Endothelial cell (in vitro differentiated cells): ENCODE measurements at regions not wholly inside any gene's neighbourhood (a gene's known extent, or its start where the extent isn't known, plus 50 kb on each side); places are given as distances from the start of the nearest gene placed in this dataset.

Experiments used
- DNase-seq: peaks from one replicate; pipeline ENCODE4 v3.0.0; 2021; ENCODE audit warnings: low spot score
- H3K27ac Mint-ChIP-seq: one replicate; pipeline ENCODE4 v1.8.0; 2021; ENCODE audit warnings: mixed read lengths, inconsistent platforms; ENCODE audit not compliant: unreplicated experiment
- H3K27me3 Mint-ChIP-seq: one replicate; pipeline ENCODE4 v1.8.0; 2021; ENCODE audit warnings: mild to moderate bottlenecking, moderate library complexity, mixed read lengths, inconsistent platforms; ENCODE audit not compliant: unreplicated experiment
- H3K36me3 Mint-ChIP-seq: one replicate; pipeline ENCODE4 v1.8.0; 2021; ENCODE audit warnings: mild to moderate bottlenecking, low read depth, mixed read lengths, inconsistent platforms; ENCODE audit not compliant: unreplicated experiment
- H3K4me1 Mint-ChIP-seq: one replicate; pipeline ENCODE4 v1.8.0; 2021; ENCODE audit warnings: mild to moderate bottlenecking, mixed read lengths, inconsistent platforms; ENCODE audit not compliant: unreplicated experiment
- H3K4me3 Mint-ChIP-seq: one replicate; pipeline ENCODE4 v1.8.0; 2021; ENCODE audit warnings: mild to moderate bottlenecking, mixed read lengths, inconsistent platforms; ENCODE audit not compliant: unreplicated experiment
- H3K9me3 Mint-ChIP-seq: one replicate; pipeline ENCODE4 v1.8.0; 2021; ENCODE audit warnings: mixed read lengths, inconsistent platforms; ENCODE audit not compliant: unreplicated experiment
- TF ChIP-seq, protein P1 (sequence below): fragments of 200-600 bp; sonication (generic); IDR thresholded peaks from one replicate; pipeline ENCODE4 v1.5.0; 2021; ENCODE audit warnings: antibody characterized with exemption; ENCODE audit not compliant: unreplicated experiment

GRCh38 chr2:21981127-21981526 lies 857.4 kb downstream of the TDRD15 start:
- H3K9me3 Mint-ChIP-seq, result no peaks in the 10 kb centered on the region
- H3K36me3 Mint-ChIP-seq, result peaks cover 4% of the 10 kb centered on the region
- no peaks in the 10 kb centered on the region for H3K4me1 Mint-ChIP-seq
- TF ChIP-seq, protein P1, sequence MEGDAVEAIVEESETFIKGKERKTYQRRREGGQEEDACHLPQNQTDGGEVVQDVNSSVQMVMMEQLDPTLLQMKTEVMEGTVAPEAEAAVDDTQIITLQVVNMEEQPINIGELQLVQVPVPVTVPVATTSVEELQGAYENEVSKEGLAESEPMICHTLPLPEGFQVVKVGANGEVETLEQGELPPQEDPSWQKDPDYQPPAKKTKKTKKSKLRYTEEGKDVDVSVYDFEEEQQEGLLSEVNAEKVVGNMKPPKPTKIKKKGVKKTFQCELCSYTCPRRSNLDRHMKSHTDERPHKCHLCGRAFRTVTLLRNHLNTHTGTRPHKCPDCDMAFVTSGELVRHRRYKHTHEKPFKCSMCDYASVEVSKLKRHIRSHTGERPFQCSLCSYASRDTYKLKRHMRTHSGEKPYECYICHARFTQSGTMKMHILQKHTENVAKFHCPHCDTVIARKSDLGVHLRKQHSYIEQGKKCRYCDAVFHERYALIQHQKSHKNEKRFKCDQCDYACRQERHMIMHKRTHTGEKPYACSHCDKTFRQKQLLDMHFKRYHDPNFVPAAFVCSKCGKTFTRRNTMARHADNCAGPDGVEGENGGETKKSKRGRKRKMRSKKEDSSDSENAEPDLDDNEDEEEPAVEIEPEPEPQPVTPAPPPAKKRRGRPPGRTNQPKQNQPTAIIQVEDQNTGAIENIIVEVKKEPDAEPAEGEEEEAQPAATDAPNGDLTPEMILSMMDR, result no peak
- no peak overlapping the region for H3K27ac Mint-ChIP-seq
- H3K27me3 Mint-ChIP-seq, result no peaks in the 10 kb centered on the region
- no peak overlapping the region for H3K4me3 Mint-ChIP-seq
- no peak for DNase-seq

GRCh38 chr2:21993002-21993401 lies 869.2 kb downstream of the TDRD15 start:
- peaks cover 4% of the 10 kb centered on the region for H3K9me3 Mint-ChIP-seq
- H3K4me1 Mint-ChIP-seq, result no peaks in the 10 kb centered on the region
- peaks cover 3% of the 10 kb centered on the region for H3K27me3 Mint-ChIP-seq
- no peak overlapping the region for H3K27ac Mint-ChIP-seq
- H3K36me3 Mint-ChIP-seq, result peaks cover 4% of the 10 kb centered on the region
- no peak overlapping the region for H3K4me3 Mint-ChIP-seq
- no peak for DNase-seq
- TF ChIP-seq, protein P1, result no peak

GRCh38 chr2:21996339-21996738 lies 872.6 kb downstream of the TDRD15 start:
- Mint-ChIP-seq H3K9me3 (peaks cover 4% of the 10 kb centered on the region), H3K27me3 (peaks cover 3% of the 10 kb centered on the region), H3K27ac (no peak overlapping the region), H3K36me3 (peaks cover 4% of the 10 kb centered on the region), H3K4me1 (no peaks in the 10 kb centered on the region), H3K4me3 (no peak overlapping the region)
- TF ChIP-seq, protein P1, result no peak
- DNase-seq, result no peak

DNA sequence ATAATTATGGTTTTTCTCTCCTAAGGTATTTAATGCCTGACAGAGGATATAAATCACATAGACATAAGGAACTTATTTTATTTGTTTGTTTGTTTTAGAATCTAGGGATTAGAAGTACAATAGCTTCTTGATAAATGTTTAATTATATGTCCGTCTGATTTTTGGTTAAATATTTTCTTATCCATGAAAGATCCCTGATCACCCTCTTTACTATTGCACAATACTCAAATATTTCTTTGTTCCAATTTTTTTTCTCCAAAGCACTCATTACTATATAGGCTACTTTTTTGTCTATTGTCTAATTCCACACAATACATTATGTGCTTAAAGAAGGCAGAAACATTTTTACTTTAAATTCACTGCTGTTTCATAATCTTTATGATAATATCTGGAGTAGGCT lies 875.8 kb downstream of the TDRD15 start:
- Mint-ChIP-seq H3K27me3 (peaks cover 3% of the 10 kb centered on the region), H3K36me3 (no peaks in the 10 kb centered on the region), H3K9me3 (no peaks in the 10 kb centered on the region), H3K4me1 (no peaks in the 10 kb centered on the region), H3K27ac (no peak overlapping the region), H3K4me3 (no peak overlapping the region)
- DNase-seq, result no peak
- TF ChIP-seq, protein P1, result no peak

- no peaks in the 10 kb centered on the region for H3K4me1 Mint-ChIP-seq
- H3K4me3 Mint-ChIP-seq, result no peak overlapping the region
- no peak for DNase-seq
- H3K36me3 Mint-ChIP-seq, result no peaks in the 10 kb centered on the region
- no peak overlapping the region for H3K27ac Mint-ChIP-seq
- TF ChIP-seq, protein P1, result no peak
- peaks cover 3% of the 10 kb centered on the region for H3K27me3 Mint-ChIP-seq
- no peaks in the 10 kb centered on the region for H3K9me3 Mint-ChIP-seq
These were observed 878.3 kb downstream of the TDRD15 start for GRCh38 chr2:22002066-22002465.
